K562 (cell line): ENCODE measurements at regions not wholly inside any gene's neighbourhood (a gene's known extent, or its start where the extent isn't known, plus 50 kb on each side); places are given as distances from the start of the nearest gene placed in this dataset.

ENCODE experiments used
- CBFA2T2 ChIP-seq: fragments of 450-650 bp; conservative IDR thresholded peaks from 2 replicates; pipeline ENCODE4 v1.6.1; 2017; ENCODE audit warnings: mild to moderate bottlenecking
- GTF2E2 ChIP-seq: fragments of 200-800 bp; sonication (Bioruptor generic); IDR thresholded peaks from 2 replicates; pipeline ENCODE4 v1.6.1; 2016; ENCODE audit warnings: missing genetic modification characterization, missing compliant biosample characterization
- HIVEP1 ChIP-seq: fragments of 250-450 bp; sonication (Bioruptor Pico); IDR thresholded peaks from 2 replicates; pipeline ENCODE4 v1.4.0; 2020; ENCODE audit warnings: mild to moderate bottlenecking
- ILK ChIP-seq: fragments of 450-650 bp; IDR thresholded peaks from 2 replicates; pipeline ENCODE4 v1.6.1; 2016; ENCODE audit warnings: missing genetic modification characterization, low read depth, mild to moderate bottlenecking, missing compliant biosample characterization, moderate library complexity, borderline replicate concordance
- IRF9 ChIP-seq: fragments of 450-650 bp; IDR thresholded peaks from 2 replicates; pipeline ENCODE4 v1.6.1; 2016; ENCODE audit warnings: missing biosample characterization, missing genetic modification characterization
- NBN ChIP-seq: fragments of 450-650 bp; IDR thresholded peaks from 2 replicates; pipeline ENCODE4 v1.6.1; 2016; ENCODE audit warnings: low read depth, mild to moderate bottlenecking
- NFE2 ChIP-seq: IDR thresholded peaks from 2 replicates; pipeline ENCODE4 v1.6.1; 2014; ENCODE audit warnings: antibody characterized with exemption, low read depth
- NFIC ChIP-seq: fragments of 450-650 bp; IDR thresholded peaks from 2 replicates; pipeline ENCODE4 v1.6.1; 2017; ENCODE audit warnings: mild to moderate bottlenecking, inconsistent platforms
- NFIX ChIP-seq: fragments of 250-450 bp; sonication (Bioruptor Pico); IDR thresholded peaks from 2 replicates; pipeline ENCODE4 v1.4.0; 2020; ENCODE audit warnings: low read depth, mild to moderate bottlenecking, moderate library complexity
- PRDM10 ChIP-seq: fragments of 450-650 bp; IDR thresholded peaks from 2 replicates; pipeline ENCODE4 v1.6.1; 2018; ENCODE audit not compliant: partially characterized antibody
- SNRNP70 ChIP-seq: fragments of 200-400 bp; formaldehyde crosslinking; optimal IDR thresholded peaks from 2 replicates; pipeline ENCODE3; 2017; ENCODE audit warnings: low read depth, low read length
- TRIM24 ChIP-seq, 2 experiments: fragments of 450-650 bp; IDR thresholded peaks; 2 replicates each; pipeline ENCODE4 v1.6.1; 2016
- ZNF217 ChIP-seq: sonication (generic); formaldehyde crosslinking; IDR thresholded peaks from 2 replicates; pipeline ENCODE4 v1.8.0; 2022; ENCODE audit warnings: mild to moderate bottlenecking, missing genetic modification reagents
- ZNF24 ChIP-seq: fragments of 450-650 bp; IDR thresholded peaks from 2 replicates; pipeline ENCODE4 v1.6.1; 2016
- ZNF282 ChIP-seq: sonication (generic); formaldehyde crosslinking; IDR thresholded peaks from 2 replicates; pipeline ENCODE4 v1.8.1; 2023; ENCODE audit warnings: missing genetic modification reagents
- ZNF318 ChIP-seq, 2 experiments: fragments of 450-650 bp; IDR thresholded peaks; 2 replicates each; pipeline ENCODE4 v1.6.1; 2016; ENCODE audit warnings: mild to moderate bottlenecking in 2 of 2, borderline replicate concordance in 1 of 2, low read depth in 1 of 2, moderate library complexity in 1 of 2

GRCh38 chr5:173454736-173455598 lies 126.8 kb upstream of the STC2 start (continued):
- TF ChIP-seq PRDM10 (no peak), TRIM24 (IDR thresholded peaks at IDR 0.05) (peak; percentile 80 to 86), NFIX (CRISPR knock-in tag) (no peak), CBFA2T2 (peak; percentile 78), IRF9 (no peak), ZNF24 (peak; percentile 36; the same call in 1 of the 2 replicates), SNRNP70 (no peak), ILK (no peak), NBN (peak; percentile 49; the same call in 1 of the 2 replicates), HIVEP1 (CRISPR knock-in tag) (no peak), NFE2 (peak; percentile 95), ZNF318 (IDR thresholded peaks at IDR 0.05; ENCODE audit: borderline replicate concordance in 1 of 2, low read depth in 1 of 2) (peak in 1 of 2 experiments; percentile 95; a peak in 2 of 4 replicates), ZNF282 (no peak), ZNF217 (CRISPR knock-in tag) (no peak), NFIC (peak; percentile 45; the same call in 1 of the 2 replicates), GTF2E2 (no peak)
